HG02571 (cell line): ENCODE measurements at regions not wholly inside any gene's neighbourhood (a gene's known extent, or its start where the extent isn't known, plus 50 kb on each side); places are given as distances from the start of the nearest gene placed in this dataset.

ENCODE experiments used
- ATAC-seq: cut with Tn5 transposase; IDR thresholded peaks from one replicate; pipeline ENCODE4 v1.9.1; 2021; ENCODE audit warnings: mild to moderate bottlenecking, moderate library complexity; ENCODE audit not compliant: unreplicated experiment

DNA sequence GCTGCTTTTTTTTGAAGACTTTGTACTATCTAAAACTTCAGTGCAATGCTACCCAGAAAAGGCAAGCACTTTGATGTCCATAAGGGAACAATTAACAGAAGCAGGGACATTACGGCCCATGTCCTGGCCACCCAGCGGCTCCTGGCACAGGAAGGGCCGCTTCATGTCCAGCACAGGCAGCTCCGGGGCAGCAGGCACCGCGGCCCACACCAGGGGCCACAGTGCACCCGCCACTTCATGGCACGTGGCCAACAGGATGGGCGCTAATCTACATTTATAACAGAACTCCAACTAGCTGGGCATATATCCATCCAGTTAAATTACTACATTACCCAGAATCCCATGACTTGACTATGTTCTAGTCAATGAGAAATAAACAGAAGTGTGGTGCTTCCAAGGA, 198.2 kb upstream of the ID4 start:
- no peak for ATAC-seq

DNA sequence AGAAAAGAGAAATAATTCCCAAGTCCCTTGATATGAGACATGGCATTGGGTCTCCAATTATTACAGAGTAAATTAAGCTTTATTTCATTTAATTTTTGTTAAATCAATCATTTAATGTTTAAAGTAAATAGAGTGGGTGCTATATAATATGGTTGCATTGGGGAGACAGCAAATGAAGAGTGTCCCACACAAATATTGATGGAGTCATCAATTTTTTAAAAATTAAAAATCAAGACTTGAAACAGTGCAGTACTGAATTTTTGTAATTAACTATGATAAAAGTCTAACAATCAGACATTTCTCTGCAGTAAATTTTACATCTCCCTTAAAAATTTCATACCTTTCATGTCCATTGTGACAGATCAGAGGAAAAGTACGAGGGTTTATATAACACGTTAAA, 193.9 kb upstream of the ID4 start:
- no peak for ATAC-seq

DNA sequence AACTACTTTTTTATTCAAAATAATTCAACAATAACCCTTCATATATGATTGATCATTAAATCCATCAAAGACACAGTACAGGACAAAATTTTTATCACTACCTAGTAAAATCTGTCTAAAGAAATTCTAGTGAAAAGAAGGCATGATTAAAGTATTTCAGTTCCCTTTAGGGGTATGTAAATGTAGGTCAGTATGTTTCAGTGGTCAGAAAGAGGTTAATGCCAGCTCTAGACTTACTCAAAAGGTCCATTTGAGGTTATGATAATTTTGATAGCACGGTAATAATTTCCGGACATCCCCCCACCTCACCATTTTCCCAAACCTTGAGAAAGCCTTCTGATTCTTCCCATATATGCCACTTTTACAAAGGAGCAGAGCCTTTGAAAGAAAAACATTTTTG, 193.5 kb upstream of the ID4 start:
- no peak for ATAC-seq

DNA sequence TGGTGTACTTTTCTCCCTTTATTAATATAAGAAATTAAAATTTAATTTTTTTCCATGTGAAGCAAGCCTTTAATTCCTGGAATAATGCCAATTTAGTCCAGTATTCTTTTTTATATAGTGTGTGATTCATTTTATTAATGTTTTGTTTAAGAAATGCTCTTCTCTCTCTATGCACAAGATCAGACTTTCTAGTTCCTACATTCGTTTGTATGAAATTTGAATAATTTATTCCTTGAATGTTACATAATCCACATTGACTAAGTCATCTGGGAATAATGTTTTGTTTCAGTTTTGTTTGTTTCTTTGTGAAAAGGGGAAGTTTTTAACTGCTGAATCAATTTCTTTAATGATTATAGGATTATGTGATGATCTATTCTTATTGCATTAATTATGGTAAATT, 181.4 kb upstream of the ID4 start:
- no peak for ATAC-seq

DNA sequence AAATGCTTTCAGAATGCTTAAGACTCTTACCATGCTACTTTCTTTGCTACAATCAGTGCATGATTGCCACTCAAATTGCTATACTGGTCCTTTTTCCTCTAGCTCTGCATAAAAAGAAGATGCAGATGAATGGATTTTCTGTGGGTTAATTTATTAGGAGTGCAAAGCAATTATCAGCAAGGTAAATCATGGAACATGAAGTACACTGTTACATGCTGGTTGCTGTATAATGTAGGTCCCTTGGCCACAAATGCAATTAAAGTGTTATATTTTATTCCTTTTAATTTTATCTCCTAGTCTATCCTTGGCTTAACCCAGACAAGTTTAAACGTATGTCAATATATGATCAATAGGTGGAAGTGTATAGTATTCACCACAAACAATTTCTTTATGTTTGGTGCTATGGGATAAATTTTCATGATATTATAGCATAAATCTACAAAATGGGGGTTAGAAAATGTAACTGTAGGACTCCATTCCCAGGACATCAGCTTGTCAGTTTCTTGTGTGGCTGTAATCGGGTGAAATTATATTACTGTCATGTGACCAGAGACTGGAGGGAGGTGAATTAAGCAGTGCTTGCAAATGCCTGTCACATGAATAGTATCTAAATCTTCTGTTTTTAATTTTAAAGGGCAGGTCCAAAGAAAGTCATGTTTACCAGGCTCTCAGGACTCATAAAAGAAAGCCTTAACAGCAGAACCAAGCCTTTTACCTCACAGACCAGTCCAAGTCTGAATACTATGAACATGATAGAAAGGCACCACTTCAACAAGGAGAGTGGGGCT, 176.9 kb upstream of the ID4 start:
- no peak for ATAC-seq

DNA sequence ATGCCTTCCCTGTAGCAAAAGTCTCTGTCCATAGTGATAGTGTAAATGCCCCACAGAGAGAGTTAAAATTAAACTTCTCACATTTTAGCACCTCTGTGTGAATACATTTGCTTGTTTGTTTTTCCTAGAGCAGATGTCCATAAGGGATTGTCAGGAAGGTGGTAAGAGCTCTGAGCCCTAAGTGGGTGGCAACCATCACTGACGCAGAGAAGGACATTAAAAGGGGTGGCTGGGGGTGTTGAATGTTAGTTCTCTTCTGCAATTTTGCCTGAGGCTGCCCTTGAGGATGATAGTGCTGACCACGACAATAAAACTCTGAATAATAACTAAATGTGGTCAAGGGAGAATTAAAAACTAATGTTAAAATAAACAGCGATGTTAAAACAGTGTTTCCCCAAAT, 174.3 kb upstream of the ID4 start:
- no peak for ATAC-seq

DNA sequence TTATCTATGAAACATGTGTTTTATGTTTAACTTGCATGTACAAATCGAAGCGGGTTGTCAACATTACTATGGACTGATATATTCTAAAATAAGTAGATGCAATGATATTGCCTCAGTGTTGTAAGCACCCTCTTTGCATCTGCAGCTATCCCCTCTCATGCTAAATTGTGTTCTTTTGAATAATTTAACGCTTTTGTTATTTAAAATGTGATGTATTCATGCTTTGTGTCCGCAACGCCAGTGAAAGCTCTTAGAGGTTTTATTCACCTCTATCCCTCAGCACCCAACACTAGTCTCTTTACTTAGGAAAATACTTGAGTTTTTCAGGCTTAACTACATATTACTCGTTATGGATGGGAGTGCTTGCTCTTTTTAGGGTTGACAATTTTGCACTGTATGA, 173.7 kb upstream of the ID4 start:
- no peak for ATAC-seq

DNA sequence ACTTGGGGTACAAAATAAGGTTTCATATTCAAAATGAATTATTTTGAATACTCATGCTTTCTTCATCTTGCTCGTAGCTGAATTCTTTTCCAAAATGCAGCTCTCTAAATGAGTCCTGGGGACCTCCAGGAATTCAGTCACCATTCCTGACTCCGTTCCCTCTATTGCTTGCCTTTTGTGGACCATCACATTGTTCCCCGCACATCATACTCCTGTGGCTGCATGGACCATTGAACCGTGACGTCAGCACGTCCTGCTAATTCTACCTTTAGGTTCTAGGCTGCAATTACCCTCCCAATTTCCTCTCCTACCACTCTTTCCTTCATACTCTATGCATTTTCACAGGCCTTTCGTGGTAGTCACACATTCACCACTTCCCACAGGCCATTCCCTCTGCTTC, 173.1 kb upstream of the ID4 start:
- no peak for ATAC-seq

DNA sequence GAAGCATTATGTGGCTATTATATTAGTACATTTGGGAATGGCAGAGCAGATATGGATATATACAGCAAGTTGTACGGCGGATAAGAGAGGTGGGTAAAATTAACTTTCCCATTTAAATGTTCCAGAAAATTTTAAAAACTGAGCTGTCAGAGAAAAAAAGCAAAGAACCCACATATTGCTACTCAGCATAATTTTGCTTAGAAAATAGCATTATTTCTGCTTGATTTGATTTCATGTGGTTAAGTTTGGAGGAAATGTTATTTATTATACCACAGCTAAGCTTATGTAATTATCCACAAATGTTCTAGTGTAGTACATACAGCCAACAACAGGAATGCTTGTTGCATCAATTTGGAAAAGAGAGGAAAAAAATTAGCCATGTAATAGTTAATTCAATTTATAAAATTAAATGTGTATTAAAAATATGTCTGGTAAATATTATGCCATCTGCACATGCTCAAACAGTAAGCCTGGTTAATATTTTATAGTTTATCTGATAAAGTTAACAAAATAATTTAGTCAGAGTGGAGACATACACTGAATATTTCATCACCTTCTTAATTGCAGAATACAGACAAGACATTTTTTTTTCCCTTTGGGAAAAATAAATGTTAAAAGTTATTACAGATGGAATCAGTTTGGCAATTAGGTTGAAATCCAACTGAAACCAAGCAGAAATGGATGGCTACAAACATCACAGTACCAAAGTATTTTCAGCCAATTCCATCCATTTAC, 172.1 kb upstream of the ID4 start:
- ATAC-seq, result no peak

DNA sequence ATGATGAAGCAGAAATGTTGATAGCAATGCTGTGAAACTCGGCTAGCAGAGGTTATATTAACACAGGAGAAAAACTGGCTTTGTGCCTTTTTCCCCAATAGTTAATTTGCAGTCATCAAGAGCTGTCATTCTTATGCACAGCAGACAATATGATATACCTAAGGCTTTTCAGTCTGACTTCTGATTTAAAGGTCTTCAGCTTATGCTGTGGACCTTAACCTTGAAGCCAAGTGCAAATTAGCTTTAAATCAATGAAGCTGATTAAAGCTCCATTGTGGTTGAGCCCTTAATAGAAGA, 171.6 kb upstream of the ID4 start:
- ATAC-seq, result no peak

DNA sequence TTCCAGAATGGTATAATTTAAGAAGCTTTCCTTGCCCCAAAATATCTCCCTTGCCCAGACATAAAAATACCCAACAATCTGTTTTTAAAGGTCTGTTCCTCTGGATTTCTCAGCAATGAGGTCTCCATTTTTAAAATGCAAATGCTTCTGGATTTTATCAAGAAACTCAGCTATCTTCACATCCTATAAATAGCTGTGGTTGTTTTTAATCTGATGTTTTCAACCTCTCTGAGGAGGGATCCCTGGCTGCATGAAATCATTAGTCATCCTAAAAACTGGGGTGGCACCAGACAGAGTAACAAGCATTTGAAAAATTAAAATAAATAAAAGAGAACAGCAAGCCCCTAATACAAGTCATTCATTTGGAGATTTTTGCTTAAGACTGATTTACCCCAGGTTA, 168.5 kb upstream of the ID4 start:
- no peak for ATAC-seq

DNA sequence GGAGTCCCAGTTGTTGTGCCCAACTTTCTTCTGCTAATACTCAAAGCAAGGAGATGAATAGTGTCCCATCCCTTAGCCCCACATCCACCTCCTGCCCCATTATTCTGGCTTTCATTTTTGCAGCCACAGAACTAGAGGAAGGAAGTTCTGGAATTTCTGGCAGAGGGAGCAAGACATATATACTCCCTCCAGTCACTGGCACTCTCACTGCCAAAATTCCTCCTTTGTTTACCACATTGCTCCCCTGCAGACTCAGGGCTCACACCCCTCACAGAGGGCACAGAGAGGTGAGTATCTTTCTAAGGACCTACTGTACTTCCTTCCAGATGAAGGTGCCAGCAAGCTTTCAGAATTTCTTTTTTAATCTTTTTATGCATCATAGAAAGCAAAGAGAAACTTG, 168.0 kb upstream of the ID4 start:
- no peak for ATAC-seq

DNA sequence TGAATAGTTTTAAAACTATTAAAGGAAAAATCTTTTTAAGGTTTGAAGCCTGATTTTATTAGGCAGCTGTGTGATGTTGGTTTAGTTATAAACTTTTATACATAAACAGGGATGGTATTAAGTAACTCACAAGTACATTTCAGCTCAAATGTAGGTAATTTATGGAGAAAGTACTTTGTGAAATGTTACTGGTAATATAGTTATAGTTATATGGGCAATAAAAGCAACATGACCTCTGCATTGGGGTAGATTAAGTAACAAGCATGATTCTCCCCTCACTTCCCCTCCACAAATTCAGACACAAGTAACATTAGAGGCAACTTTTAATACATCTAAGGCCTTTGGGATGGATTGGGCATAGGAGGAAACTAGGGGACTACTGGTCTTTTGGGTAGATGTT, 154.3 kb upstream of the ID4 start:
- no peak for ATAC-seq

DNA sequence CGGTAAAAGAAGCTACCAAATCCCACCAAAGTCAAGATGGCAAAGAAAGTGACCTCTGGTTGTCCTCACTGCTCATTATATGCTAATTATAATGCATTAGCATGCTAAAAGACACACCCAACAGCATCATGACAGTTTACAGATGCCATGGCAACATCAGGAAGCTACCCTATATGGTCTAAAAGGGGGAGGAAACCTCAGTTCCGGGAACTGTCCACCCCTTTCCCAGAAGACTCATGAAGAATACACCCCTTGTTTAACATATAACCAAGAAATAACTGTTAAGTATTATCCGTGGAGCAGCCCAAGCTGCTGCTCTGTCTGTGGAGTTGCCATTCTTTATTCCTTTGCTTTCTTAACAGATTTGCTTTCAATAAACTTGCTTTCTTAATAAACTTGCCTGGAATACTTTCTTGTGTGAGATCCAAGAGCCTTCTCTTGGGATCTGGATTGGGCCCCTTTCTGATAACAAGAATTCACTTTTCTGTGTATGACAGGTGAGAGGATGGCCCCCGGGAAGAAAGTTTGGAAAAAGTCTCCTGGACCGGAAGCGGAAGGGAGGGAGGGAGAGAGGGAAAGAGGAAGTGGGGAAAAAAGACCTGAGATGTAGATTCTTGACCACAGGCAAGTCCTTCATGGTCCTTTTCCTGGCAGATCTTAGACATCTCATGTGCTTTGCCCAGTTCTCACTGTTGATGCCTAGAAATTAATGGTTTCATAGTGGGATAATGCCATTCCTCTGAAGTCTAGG, 146.7 kb upstream of the ID4 start:
- ATAC-seq, result no peak

DNA sequence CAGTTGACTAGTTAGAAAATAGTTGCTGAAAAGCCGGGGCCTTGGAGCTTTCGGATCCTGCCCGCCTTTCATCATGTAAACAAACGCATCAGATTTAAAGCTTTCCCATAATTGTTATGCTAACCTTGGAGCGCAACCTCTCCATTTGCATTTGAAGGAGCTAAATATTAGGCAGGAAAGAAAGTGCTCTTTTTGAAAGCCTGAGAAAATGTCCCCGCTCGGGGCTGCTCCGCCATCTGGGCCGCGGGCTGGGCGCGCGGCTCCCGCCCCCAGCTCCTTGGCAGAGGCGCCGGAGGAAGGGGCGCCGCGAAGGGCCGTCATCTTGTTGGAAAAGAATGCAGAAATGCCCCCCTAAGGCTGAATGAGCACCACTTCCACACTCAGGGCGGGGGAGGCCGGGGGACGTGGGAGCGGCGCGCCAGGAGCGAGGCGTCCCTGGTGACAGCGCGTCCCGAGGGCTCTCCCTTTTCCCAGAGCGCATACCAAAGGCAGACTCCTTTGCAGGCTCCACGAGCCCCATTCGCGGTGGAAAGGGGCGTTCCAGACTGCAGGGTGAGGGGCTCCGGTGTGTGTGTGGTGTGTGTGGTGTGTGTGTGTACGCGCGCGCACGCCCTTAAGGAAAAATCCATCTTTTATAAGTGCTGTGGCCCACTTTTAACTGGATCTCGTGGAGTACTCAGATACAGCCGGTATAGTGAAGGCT, 145.6 kb upstream of the ID4 start:
- ATAC-seq, result no peak

DNA sequence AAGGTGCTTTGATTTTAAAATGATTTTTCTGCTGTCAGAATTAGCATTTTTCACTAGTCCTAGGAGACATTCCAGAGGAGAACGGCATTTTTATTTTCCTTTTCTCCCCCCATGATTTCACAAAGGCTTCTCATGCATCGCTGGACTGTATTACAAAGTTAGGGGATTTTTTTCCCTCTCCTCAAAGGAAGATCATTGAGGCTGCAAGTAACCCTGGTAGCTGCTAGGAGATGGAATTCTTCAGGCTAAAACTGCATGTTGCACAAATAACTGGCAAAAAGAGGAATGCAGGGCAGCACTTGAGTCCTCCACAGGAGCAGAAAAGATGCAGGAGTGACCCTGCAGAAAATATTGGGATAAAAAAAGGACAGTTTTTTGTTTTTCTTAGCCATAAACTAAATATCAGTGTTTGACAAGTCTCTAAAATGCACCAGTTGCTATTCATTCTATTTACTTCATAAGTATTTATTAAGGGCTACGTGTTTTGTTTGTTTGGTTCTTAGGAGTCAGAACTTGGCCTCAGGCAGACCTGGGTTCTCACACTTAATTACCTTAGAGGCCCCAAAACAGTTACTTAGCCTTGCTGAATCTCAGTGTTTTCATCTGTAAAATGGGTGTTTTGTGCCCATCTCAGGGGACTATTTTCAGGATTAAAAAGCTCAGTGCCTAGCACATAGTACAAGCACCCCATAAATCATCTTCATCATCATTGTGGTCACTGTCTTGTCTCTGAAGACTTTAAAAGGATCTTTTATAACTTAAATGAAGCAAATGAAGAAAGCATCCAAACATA, 144.5 kb upstream of the ID4 start:
- ATAC-seq, result no peak

DNA sequence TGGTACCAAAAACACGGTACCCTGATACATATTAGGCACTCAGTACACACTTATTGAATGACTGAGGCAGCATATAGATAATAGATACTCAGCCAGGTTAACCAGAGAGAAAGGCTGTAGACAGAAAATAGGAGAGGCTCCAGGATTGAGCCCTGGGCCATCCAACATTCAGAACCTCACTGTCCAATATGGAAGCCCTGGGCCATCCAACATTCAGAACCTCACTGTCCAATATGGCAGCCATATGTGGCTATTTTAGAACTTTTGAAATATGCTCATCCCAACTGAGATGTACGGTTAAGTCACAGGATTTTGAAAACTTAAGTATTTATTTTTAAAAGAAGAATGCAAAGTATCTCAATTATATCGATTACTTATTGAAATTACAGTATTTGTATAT, 142.5 kb upstream of the ID4 start:
- ATAC-seq, result no peak

DNA sequence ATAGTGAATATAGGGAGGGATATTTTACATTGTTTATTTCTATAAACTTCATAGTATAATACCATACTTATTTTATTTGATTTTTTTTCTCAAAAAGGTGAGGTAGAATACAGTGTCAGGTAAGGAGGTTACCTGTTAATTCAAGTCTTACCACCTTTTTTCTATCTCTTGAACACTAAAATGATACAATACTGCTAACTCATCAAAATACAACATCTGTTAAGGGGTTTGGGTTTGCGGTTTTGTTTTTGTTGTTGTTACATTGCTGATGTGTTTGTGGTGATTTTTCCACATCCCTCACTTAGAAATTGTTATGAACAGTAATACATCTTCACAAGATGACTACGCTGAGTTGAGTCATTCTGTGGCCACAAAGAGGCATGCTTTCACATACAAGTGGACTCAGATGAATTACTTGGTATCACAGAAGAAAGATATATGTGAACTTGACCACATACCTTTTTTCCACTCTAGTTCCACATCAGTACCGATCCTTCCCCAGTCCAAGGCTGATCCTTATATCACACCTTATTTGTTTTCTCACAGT, 139.4 kb upstream of the ID4 start:
- ATAC-seq, result no peak

DNA sequence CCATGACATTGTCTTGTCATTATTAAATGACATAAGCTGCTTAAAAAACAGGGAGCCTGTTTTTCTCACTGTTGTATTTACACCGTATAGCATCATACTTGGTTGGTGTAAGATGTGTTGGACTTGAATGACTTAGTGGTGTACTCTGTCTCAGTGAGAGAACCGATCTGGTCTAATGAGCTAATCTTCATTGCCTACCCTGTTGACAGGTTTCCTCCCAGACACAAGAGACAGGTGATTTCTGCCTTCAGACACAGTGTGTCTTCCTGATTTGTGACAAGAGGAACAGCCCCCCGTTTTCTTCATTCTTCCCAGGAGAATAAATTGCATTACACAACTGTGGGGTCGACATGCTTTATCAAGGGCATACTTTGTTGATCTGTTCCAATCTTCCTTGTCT, 137.2 kb upstream of the ID4 start:
- no peak for ATAC-seq

DNA sequence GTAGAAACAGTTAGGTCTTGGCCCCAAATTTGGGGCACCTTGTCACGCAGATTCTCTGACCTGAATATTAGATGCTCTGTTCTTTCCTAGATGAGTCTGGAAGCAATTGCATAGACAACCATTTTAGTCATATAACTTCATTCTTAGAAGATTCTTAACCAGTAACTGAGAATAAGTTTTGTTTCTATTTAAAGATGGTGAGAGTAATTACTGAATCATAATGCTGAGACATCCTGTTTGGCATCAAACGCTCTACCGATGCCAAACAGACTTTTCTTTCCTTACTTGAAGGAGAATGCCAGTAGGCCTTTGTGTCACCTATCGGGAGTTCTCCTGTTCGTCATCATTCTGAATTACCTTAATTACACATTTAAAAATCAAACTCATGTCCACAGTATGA, 131.6 kb upstream of the ID4 start:
- no peak for ATAC-seq
